ENCODE measurements at regions not wholly inside any gene's neighbourhood (a gene's known extent, or its start where the extent isn't known, plus 50 kb on each side); places are given as distances from the start of the nearest gene placed in this dataset.

GRCh38 chr18:22033085-22033484 lies 136.3 kb upstream of the GATA6 start:
- H3K9me3 ChIP-seq, result no peaks in the 10 kb centered on the region
- DNase-seq, result no peak
- H3K27me3 ChIP-seq, result no peaks in the 10 kb centered on the region
- no peak for ATAC-seq
- H3K4me1 ChIP-seq, result no peaks in the 10 kb centered on the region
- TF ChIP-seq, protein P1, sequence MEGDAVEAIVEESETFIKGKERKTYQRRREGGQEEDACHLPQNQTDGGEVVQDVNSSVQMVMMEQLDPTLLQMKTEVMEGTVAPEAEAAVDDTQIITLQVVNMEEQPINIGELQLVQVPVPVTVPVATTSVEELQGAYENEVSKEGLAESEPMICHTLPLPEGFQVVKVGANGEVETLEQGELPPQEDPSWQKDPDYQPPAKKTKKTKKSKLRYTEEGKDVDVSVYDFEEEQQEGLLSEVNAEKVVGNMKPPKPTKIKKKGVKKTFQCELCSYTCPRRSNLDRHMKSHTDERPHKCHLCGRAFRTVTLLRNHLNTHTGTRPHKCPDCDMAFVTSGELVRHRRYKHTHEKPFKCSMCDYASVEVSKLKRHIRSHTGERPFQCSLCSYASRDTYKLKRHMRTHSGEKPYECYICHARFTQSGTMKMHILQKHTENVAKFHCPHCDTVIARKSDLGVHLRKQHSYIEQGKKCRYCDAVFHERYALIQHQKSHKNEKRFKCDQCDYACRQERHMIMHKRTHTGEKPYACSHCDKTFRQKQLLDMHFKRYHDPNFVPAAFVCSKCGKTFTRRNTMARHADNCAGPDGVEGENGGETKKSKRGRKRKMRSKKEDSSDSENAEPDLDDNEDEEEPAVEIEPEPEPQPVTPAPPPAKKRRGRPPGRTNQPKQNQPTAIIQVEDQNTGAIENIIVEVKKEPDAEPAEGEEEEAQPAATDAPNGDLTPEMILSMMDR (IDR thresholded peaks at IDR 0.05), result no peak
- no peak for TF ChIP-seq POLR2A (IDR thresholded peaks at IDR 0.05)
- H3K27ac ChIP-seq, result no peak overlapping the region
- WGBS, 4 donors, result 74 to 84% (median 76%) methylated on average over 8 of the region's 8 CpGs
- no peaks in the 10 kb centered on the region for H3K36me3 ChIP-seq
- intact Hi-C loops (cut with DNase I), result no loop called here
- H3K4me3 ChIP-seq, result no peak overlapping the region

DNA sequence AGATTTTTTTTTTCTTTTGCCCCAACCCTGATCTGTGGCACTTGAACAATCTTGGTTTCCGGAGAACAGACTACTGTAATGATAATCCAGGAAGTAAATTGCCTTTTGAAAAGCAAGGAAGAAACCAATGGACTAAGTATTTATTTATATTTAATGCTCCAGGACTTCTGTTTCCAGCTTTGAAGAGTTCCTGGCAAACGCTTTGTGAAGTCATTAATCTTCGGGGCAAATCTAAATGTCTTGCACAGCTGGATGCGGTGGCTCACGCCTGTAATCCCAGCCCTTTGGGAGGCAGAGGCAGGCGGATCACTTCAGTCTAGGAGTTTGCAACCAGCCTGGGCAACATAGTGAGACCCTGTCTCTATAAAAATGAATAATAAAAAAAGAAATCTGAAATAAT lies 135.1 kb upstream of the GATA6 start:
- Histone ChIP-seq H3K4me1 (no peaks in the 10 kb centered on the region), H3K4me3 (no peak overlapping the region), H3K36me3 (no peaks in the 10 kb centered on the region), H3K27me3 (no peaks in the 10 kb centered on the region), H3K9me3 (no peaks in the 10 kb centered on the region), H3K27ac (no peak overlapping the region)
- ATAC-seq (no peak), DNase-seq (no peak)
- intact Hi-C loops (cut with DNase I), result no loop called here
- WGBS, 4 donors, result 70 to 81% (median 73%) methylated on average over 6 of the region's 6 CpGs
- TF ChIP-seq, protein P1 (IDR thresholded peaks at IDR 0.05), result no peak

DNA sequence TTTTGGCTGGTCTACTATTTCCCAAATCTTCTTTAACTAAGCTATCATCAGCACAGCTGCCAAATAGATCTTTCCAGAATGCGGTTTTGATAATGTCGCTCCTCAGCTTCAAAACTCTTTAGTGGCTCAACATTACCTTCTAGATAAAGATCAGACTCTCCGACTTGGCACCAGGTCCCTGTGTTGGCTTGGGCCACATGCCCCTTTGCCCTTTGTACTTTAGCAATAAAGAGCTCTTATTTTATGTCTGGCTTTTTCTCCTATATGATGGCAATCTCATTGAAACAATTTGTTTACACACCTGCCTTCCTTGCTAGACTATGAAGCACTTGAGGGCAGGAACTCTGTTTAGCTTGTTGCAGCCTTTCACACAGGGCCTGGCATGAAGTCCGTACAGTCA lies 128.9 kb upstream of the GATA6 start:
- Histone ChIP-seq H3K4me3 (no peak overlapping the region), H3K27ac (no peak overlapping the region), H3K4me1 (no peaks in the 10 kb centered on the region), H3K36me3 (no peaks in the 10 kb centered on the region), H3K9me3 (no peaks in the 10 kb centered on the region), H3K27me3 (peaks cover 0 to 2% (median 0%) of the 10 kb centered on the region in 9 donors)
- WGBS, 4 donors, result 81 to 93% (median 87%) methylated on average over 4 of the region's 4 CpGs
- no peak for DNase-seq
- intact Hi-C loops (cut with DNase I), result no loop called here
- no peak for ATAC-seq
- no peak for TF ChIP-seq POLR2A (IDR thresholded peaks at IDR 0.05)
- TF ChIP-seq, protein P1 (IDR thresholded peaks at IDR 0.05), result no peak

GRCh38 chr18:22043837-22044236 lies 125.6 kb upstream of the GATA6 start:
- DNase-seq (no peak), ATAC-seq (no peak)
- Histone ChIP-seq H3K4me1 (no peaks in the 10 kb centered on the region), H3K27me3 (peaks cover 0 to 2% (median 0%) of the 10 kb centered on the region in 9 donors), H3K9me3 (no peaks in the 10 kb centered on the region), H3K36me3 (no peaks in the 10 kb centered on the region), H3K27ac (no peak overlapping the region), H3K4me3 (no peak overlapping the region)
- WGBS, 4 donors, result 45 to 74% (median 53%) methylated on average over 4 of the region's 4 CpGs
- TF ChIP-seq POLR2A (IDR thresholded peaks at IDR 0.05), result no peak
- TF ChIP-seq, protein P1 (IDR thresholded peaks at IDR 0.05), result no peak
- intact Hi-C loops (cut with DNase I), result no loop called here
